ENCODE measurements at regions not wholly inside any gene's neighbourhood (a gene's known extent, or its start where the extent isn't known, plus 50 kb on each side); places are given as distances from the start of the nearest gene placed in this dataset.
"Not testable (repeated sequence)": the region's sequence is repeated elsewhere in the genome, so short reads cannot be mapped to it uniquely, and the experiment has no call there.

- DNase-seq: no peak
Observed at GRCh38 chr4:116639070-116639577, 446.3 kb downstream of the TRAM1L1 start.

GRCh38 chr4:116638592-116638991 is 446.8 kb downstream of the TRAM1L1 start:
- no peak for DNase-seq

- DNase-seq: no peak
Observed at GRCh38 chr4:116636917-116637316, 448.5 kb downstream of the TRAM1L1 start.

GRCh38 chr4:116632269-116632668 is 453.1 kb downstream of the TRAM1L1 start:
- no peak for DNase-seq

GRCh38 chr4:116628598-116628997 is 456.8 kb downstream of the TRAM1L1 start:
- no peak for DNase-seq

- DNase-seq: no peak
Observed at GRCh38 chr4:116627545-116627944, 457.8 kb downstream of the TRAM1L1 start.

- DNase-seq: not testable (repeated sequence)
Observed at GRCh38 chr4:116619508-116619907, 465.9 kb downstream of the TRAM1L1 start.

GRCh38 chr4:116618638-116619037 is 466.7 kb downstream of the TRAM1L1 start:
- DNase-seq: no peak

- no peak for DNase-seq
Observed at GRCh38 chr4:116603096-116603495, 482.3 kb downstream of the TRAM1L1 start.

- DNase-seq: no peak
Observed at GRCh38 chr4:116599859-116600258, 485.5 kb downstream of the TRAM1L1 start.

- DNase-seq: no peak
Observed at GRCh38 chr4:116598980-116599789, 486.2 kb downstream of the TRAM1L1 start.

GRCh38 chr4:116598155-116598979 is 487.0 kb downstream of the TRAM1L1 start:
- DNase-seq: no peak

- DNase-seq: no peak
Observed at GRCh38 chr4:116590648-116591047, 494.7 kb downstream of the TRAM1L1 start.

- no peak for DNase-seq
Observed at GRCh38 chr4:116588783-116589182, 496.6 kb downstream of the TRAM1L1 start.

GRCh38 chr4:116585246-116585645 is 500.1 kb downstream of the TRAM1L1 start:
- DNase-seq: no peak

- no peak for DNase-seq
Observed at GRCh38 chr4:116577321-116577720, 508.1 kb downstream of the TRAM1L1 start.

- DNase-seq: no peak
Observed at GRCh38 chr4:116573540-116573939, 511.8 kb downstream of the TRAM1L1 start.

- DNase-seq: no peak
Observed at GRCh38 chr4:116561768-116562167, 523.6 kb downstream of the TRAM1L1 start.

GRCh38 chr4:116551806-116552205 is 533.6 kb downstream of the TRAM1L1 start:
- no peak for DNase-seq

GRCh38 chr4:116547632-116548031 is 537.7 kb downstream of the TRAM1L1 start:
- DNase-seq: no peak

GRCh38 chr4:116546759-116547158 is 538.6 kb downstream of the TRAM1L1 start:
- no peak for DNase-seq

GRCh38 chr4:116544946-116545345 is 540.4 kb downstream of the TRAM1L1 start:
- DNase-seq: no peak

GRCh38 chr4:116539744-116540143 is 545.6 kb downstream of the TRAM1L1 start:
- DNase-seq: no peak

- no peak for DNase-seq
Observed at GRCh38 chr4:116537828-116538227, 547.5 kb downstream of the TRAM1L1 start.

Data from CD4-positive, alpha-beta T cell treated with Interleukin-4 for 1 hour (primary cell).